ENCODE measurements at regions not wholly inside any gene's neighbourhood (a gene's known extent, or its start where the extent isn't known, plus 50 kb on each side); places are given as distances from the start of the nearest gene placed in this dataset.
"Not testable (repeated sequence)": the region's sequence is repeated elsewhere in the genome, so short reads cannot be mapped to it uniquely, and the experiment has no call there.

- Histone ChIP-seq H3K9me3 (ENCODE audit: control insufficient read depth, insufficient read depth, low read length) (no peaks in the 10 kb centered on the region), H3K4me1 (ENCODE audit: insufficient read depth, low read length) (peaks cover 21% of the 10 kb centered on the region; the same call in 1 of the 2 replicates), H3K9ac (ENCODE audit: low read depth, low read length) (no peak overlapping the region), H3K36me3 (ENCODE audit: insufficient read depth, low read length) (no peaks in the 10 kb centered on the region)
Measured at GRCh38 chr12:72889791-72890190, 617.6 kb downstream of the TRHDE start.

GRCh38 chr12:72901685-72902084 lies 629.5 kb downstream of the TRHDE start:
- no peaks in the 10 kb centered on the region; the same call in 1 of the 2 replicates for H3K9me3 ChIP-seq (ENCODE audit: control insufficient read depth, insufficient read depth, low read length)
- no peaks in the 10 kb centered on the region for H3K36me3 ChIP-seq (ENCODE audit: insufficient read depth, low read length)
- no peak overlapping the region for H3K9ac ChIP-seq (ENCODE audit: low read depth, low read length)
- no peaks in the 10 kb centered on the region for H3K4me1 ChIP-seq (ENCODE audit: insufficient read depth, low read length)

- no peaks in the 10 kb centered on the region for H3K36me3 ChIP-seq (ENCODE audit: insufficient read depth, low read length)
- H3K4me1 ChIP-seq (ENCODE audit: insufficient read depth, low read length), result no peaks in the 10 kb centered on the region
- H3K9ac ChIP-seq (ENCODE audit: low read depth, low read length), result no peak overlapping the region
- no peaks in the 10 kb centered on the region for H3K9me3 ChIP-seq (ENCODE audit: control insufficient read depth, insufficient read depth, low read length)
Measured at GRCh38 chr12:72925716-72926115, 653.5 kb downstream of the TRHDE start.

GRCh38 chr12:72931838-72932237 lies 659.7 kb downstream of the TRHDE start:
- not testable (repeated sequence) for H3K4me1 ChIP-seq (ENCODE audit: insufficient read depth, low read length); H3K36me3 ChIP-seq (ENCODE audit: insufficient read depth, low read length); H3K9me3 ChIP-seq (ENCODE audit: control insufficient read depth, insufficient read depth, low read length); H3K9ac ChIP-seq (ENCODE audit: low read depth, low read length)

- no peak overlapping the region for H3K9ac ChIP-seq (ENCODE audit: low read depth, low read length)
- H3K9me3 ChIP-seq (ENCODE audit: control insufficient read depth, insufficient read depth, low read length), result peaks cover 16% of the 10 kb centered on the region
- no peaks in the 10 kb centered on the region for H3K36me3 ChIP-seq (ENCODE audit: insufficient read depth, low read length)
- H3K4me1 ChIP-seq (ENCODE audit: insufficient read depth, low read length), result no peaks in the 10 kb centered on the region
Measured at GRCh38 chr12:72937486-72937885, 665.3 kb downstream of the TRHDE start.

GRCh38 chr12:72957454-72957853 lies 685.3 kb downstream of the TRHDE start:
- no peaks in the 10 kb centered on the region for H3K36me3 ChIP-seq (ENCODE audit: insufficient read depth, low read length)
- H3K9me3 ChIP-seq (ENCODE audit: control insufficient read depth, insufficient read depth, low read length), result no peaks in the 10 kb centered on the region

GRCh38 chr12:72966684-72967083 lies 694.5 kb downstream of the TRHDE start:
- Histone ChIP-seq H3K36me3 (ENCODE audit: insufficient read depth, low read length) (no peaks in the 10 kb centered on the region), H3K9me3 (ENCODE audit: control insufficient read depth, insufficient read depth, low read length) (no peaks in the 10 kb centered on the region), H3K9ac (ENCODE audit: low read depth, low read length) (no peak overlapping the region), H3K4me1 (ENCODE audit: insufficient read depth, low read length) (no peaks in the 10 kb centered on the region)

More at GRCh38 chr12:72957454-72957853, 685.3 kb downstream of the TRHDE start:
- no peak overlapping the region for H3K9ac ChIP-seq (ENCODE audit: low read depth, low read length)
- H3K4me1 ChIP-seq (ENCODE audit: insufficient read depth, low read length), result no peaks in the 10 kb centered on the region

GRCh38 chr12:72974954-72975555 lies 702.9 kb downstream of the TRHDE start:
- Histone ChIP-seq H3K4me1 (ENCODE audit: insufficient read depth, low read length) (peaks cover 4% of the 10 kb centered on the region; the same call in 1 of the 2 replicates), H3K9ac (ENCODE audit: low read depth, low read length) (no peak overlapping the region), H3K36me3 (ENCODE audit: insufficient read depth, low read length) (no peaks in the 10 kb centered on the region), H3K9me3 (ENCODE audit: control insufficient read depth, insufficient read depth, low read length) (0 out of 2 replicates have a peak, but pooled peaks cover 12% of the 10 kb centered on the region)

GRCh38 chr12:72978999-72979398 lies 706.8 kb downstream of the TRHDE start:
- Histone ChIP-seq H3K36me3 (ENCODE audit: insufficient read depth, low read length) (no peaks in the 10 kb centered on the region), H3K9me3 (ENCODE audit: control insufficient read depth, insufficient read depth, low read length) (0 out of 2 replicates have a peak, but pooled peaks cover 12% of the 10 kb centered on the region), H3K4me1 (ENCODE audit: insufficient read depth, low read length) (peaks cover 19% of the 10 kb centered on the region), H3K9ac (ENCODE audit: low read depth, low read length) (no peak overlapping the region)

GRCh38 chr12:72982356-72982755 lies 710.2 kb downstream of the TRHDE start:
- Histone ChIP-seq H3K4me1 (ENCODE audit: insufficient read depth, low read length) (peaks cover 19% of the 10 kb centered on the region), H3K9me3 (ENCODE audit: control insufficient read depth, insufficient read depth, low read length) (0 out of 2 replicates have a peak, but pooled peaks cover under 1% of the 10 kb centered on the region), H3K9ac (ENCODE audit: low read depth, low read length) (no peak overlapping the region), H3K36me3 (ENCODE audit: insufficient read depth, low read length) (no peaks in the 10 kb centered on the region)

- Histone ChIP-seq H3K9me3 (ENCODE audit: control insufficient read depth, insufficient read depth, low read length) (no peaks in the 10 kb centered on the region), H3K4me1 (ENCODE audit: insufficient read depth, low read length) (peaks cover 10% of the 10 kb centered on the region), H3K9ac (ENCODE audit: low read depth, low read length) (no peak overlapping the region), H3K36me3 (ENCODE audit: insufficient read depth, low read length) (no peaks in the 10 kb centered on the region)
Measured at GRCh38 chr12:72986963-72987362, 714.8 kb downstream of the TRHDE start.

- Histone ChIP-seq H3K9me3 (ENCODE audit: control insufficient read depth, insufficient read depth, low read length) (no peaks in the 10 kb centered on the region), H3K9ac (ENCODE audit: low read depth, low read length) (no peak overlapping the region), H3K4me1 (ENCODE audit: insufficient read depth, low read length) (no peaks in the 10 kb centered on the region), H3K36me3 (ENCODE audit: insufficient read depth, low read length) (no peaks in the 10 kb centered on the region)
Measured at GRCh38 chr12:72989458-72989947, 717.3 kb downstream of the TRHDE start.

GRCh38 chr12:72995029-72995428 lies 722.9 kb downstream of the TRHDE start:
- H3K9me3 ChIP-seq (ENCODE audit: control insufficient read depth, insufficient read depth, low read length); H3K9ac ChIP-seq (ENCODE audit: low read depth, low read length); H3K4me1 ChIP-seq (ENCODE audit: insufficient read depth, low read length); H3K36me3 ChIP-seq (ENCODE audit: insufficient read depth, low read length): not testable (repeated sequence)

GRCh38 chr12:72995616-72996015 lies 723.4 kb downstream of the TRHDE start:
- Histone ChIP-seq H3K9ac (ENCODE audit: low read depth, low read length) (0 out of 2 replicates have a peak overlapping the region, but pooled peaks have one; percentile 7), H3K4me1 (ENCODE audit: insufficient read depth, low read length) (peaks cover 4% of the 10 kb centered on the region), H3K36me3 (ENCODE audit: insufficient read depth, low read length) (no peaks in the 10 kb centered on the region), H3K9me3 (ENCODE audit: control insufficient read depth, insufficient read depth, low read length) (no peaks in the 10 kb centered on the region)

GRCh38 chr12:73001806-73002205 lies 729.6 kb downstream of the TRHDE start:
- Histone ChIP-seq H3K36me3 (ENCODE audit: insufficient read depth, low read length) (peaks cover 18% of the 10 kb centered on the region), H3K9ac (ENCODE audit: low read depth, low read length) (peak overlapping the region; percentile 19; the same call in 1 of the 2 replicates)
- not testable (repeated sequence) for H3K4me1 ChIP-seq (ENCODE audit: insufficient read depth, low read length); H3K9me3 ChIP-seq (ENCODE audit: control insufficient read depth, insufficient read depth, low read length)

Data from ES-I3 (cell line).